ENCODE measurements at regions not wholly inside any gene's neighbourhood (a gene's known extent, or its start where the extent isn't known, plus 50 kb on each side); places are given as distances from the start of the nearest gene placed in this dataset.
"Not testable (repeated sequence)": the region's sequence is repeated elsewhere in the genome, so short reads cannot be mapped to it uniquely, and the experiment has no call there.

- ATAC-seq, result no peak
- intact Hi-C loops (cut with micrococcal nuclease), result no loop called here
- no peak for DNase-seq
Observed at GRCh38 chr11:42824067-42824466, 487.7 kb upstream of the API5 start.

- ATAC-seq, result no peak
- no peak for DNase-seq
Observed at GRCh38 chr11:42825598-42825997, 486.2 kb upstream of the API5 start.

GRCh38 chr11:42827845-42828244, 484.0 kb upstream of the API5 start:
- intact Hi-C loops (cut with micrococcal nuclease), result no loop called here
- no peak for ATAC-seq
- no peak for DNase-seq

More at GRCh38 chr11:42825598-42825997, 486.2 kb upstream of the API5 start:
- intact Hi-C loops (cut with micrococcal nuclease), result no loop called here

GRCh38 chr11:42837994-42838393, 473.8 kb upstream of the API5 start:
- intact Hi-C loops (cut with micrococcal nuclease), result no loop called here
- ATAC-seq, result no peak
- DNase-seq, result no peak

- intact Hi-C loops (cut with micrococcal nuclease), result no loop called here
- DNase-seq (no peak), ATAC-seq (no peak)
Observed at GRCh38 chr11:42840176-42840829, 471.5 kb upstream of the API5 start.

- intact Hi-C loops (cut with micrococcal nuclease), result no loop called here
- ATAC-seq (no peak), DNase-seq (no peak)
Observed at GRCh38 chr11:42840860-42841259, 470.9 kb upstream of the API5 start.

- DNase-seq (no peak), ATAC-seq (no peak)
Observed at GRCh38 chr11:42841556-42841955, 470.2 kb upstream of the API5 start.

GRCh38 chr11:42849362-42849761, 462.4 kb upstream of the API5 start:
- DNase-seq (no peak), ATAC-seq (no peak)
- intact Hi-C loops (cut with micrococcal nuclease), result no loop called here

More at GRCh38 chr11:42841556-42841955, 470.2 kb upstream of the API5 start:
- intact Hi-C loops (cut with micrococcal nuclease), result no loop called here

- DNase-seq, result no peak
- ATAC-seq, result no peak
- intact Hi-C loops (cut with micrococcal nuclease), result no loop called here
Observed at GRCh38 chr11:42857344-42857743, 454.5 kb upstream of the API5 start.

GRCh38 chr11:42870480-42870879, 441.3 kb upstream of the API5 start:
- ATAC-seq, result no peak
- intact Hi-C loops (cut with micrococcal nuclease), result no loop called here

GRCh38 chr11:42873800-42874405, 437.9 kb upstream of the API5 start:
- ATAC-seq; intact Hi-C loops (cut with micrococcal nuclease); DNase-seq: not testable (repeated sequence)

More at GRCh38 chr11:42870480-42870879, 441.3 kb upstream of the API5 start:
- no peak for DNase-seq

GRCh38 chr11:42881335-42881734, 430.5 kb upstream of the API5 start:
- ATAC-seq; intact Hi-C loops (cut with micrococcal nuclease); DNase-seq: not testable (repeated sequence)

GRCh38 chr11:42890773-42891172, 421.0 kb upstream of the API5 start:
- intact Hi-C loops (cut with micrococcal nuclease), result no loop called here
- DNase-seq (no peak), ATAC-seq (no peak)

- intact Hi-C loops (cut with micrococcal nuclease), result no loop called here
- DNase-seq, result no peak
- ATAC-seq, result no peak
Observed at GRCh38 chr11:42901084-42901483, 410.7 kb upstream of the API5 start.

GRCh38 chr11:42906226-42906625, 405.6 kb upstream of the API5 start:
- intact Hi-C loops (cut with micrococcal nuclease), result no loop called here
- ATAC-seq (no peak), DNase-seq (no peak)

- ATAC-seq, result no peak
- DNase-seq, result no peak
- intact Hi-C loops (cut with micrococcal nuclease), result no loop called here
Observed at GRCh38 chr11:42913731-42914130, 398.1 kb upstream of the API5 start.

GRCh38 chr11:42923651-42924050, 388.1 kb upstream of the API5 start:
- no peak for ATAC-seq
- intact Hi-C loops (cut with micrococcal nuclease), result no loop called here

GRCh38 chr11:42925916-42926315, 385.9 kb upstream of the API5 start:
- intact Hi-C loops (cut with micrococcal nuclease), result no loop called here
- ATAC-seq (no peak), DNase-seq (no peak)

More at GRCh38 chr11:42923651-42924050, 388.1 kb upstream of the API5 start:
- no peak for DNase-seq

GRCh38 chr11:42947405-42947804, 364.4 kb upstream of the API5 start:
- intact Hi-C loops (cut with micrococcal nuclease), result no loop called here
- ATAC-seq, result no peak
- DNase-seq, result no peak

GRCh38 chr11:42949738-42950376, 361.9 kb upstream of the API5 start:
- DNase-seq, ATAC-seq: not testable (repeated sequence)
- intact Hi-C loops (cut with micrococcal nuclease), result loop anchor here (10.0 kb wide), 1 partner anchor 65 kb away; no protein-coding TSS in a partner anchor

Measured in left ventricle myocardium superior (tissue), 1 donor.